GM19324 (cell line): ENCODE measurements at regions not wholly inside any gene's neighbourhood (a gene's known extent, or its start where the extent isn't known, plus 50 kb on each side); places are given as distances from the start of the nearest gene placed in this dataset.

ENCODE experiments used
- ATAC-seq: cut with Tn5 transposase; IDR thresholded peaks from one replicate; pipeline ENCODE4 v1.9.1; 2021; ENCODE audit warnings: mild to moderate bottlenecking, moderate library complexity; ENCODE audit not compliant: unreplicated experiment, low FRiP score

DNA sequence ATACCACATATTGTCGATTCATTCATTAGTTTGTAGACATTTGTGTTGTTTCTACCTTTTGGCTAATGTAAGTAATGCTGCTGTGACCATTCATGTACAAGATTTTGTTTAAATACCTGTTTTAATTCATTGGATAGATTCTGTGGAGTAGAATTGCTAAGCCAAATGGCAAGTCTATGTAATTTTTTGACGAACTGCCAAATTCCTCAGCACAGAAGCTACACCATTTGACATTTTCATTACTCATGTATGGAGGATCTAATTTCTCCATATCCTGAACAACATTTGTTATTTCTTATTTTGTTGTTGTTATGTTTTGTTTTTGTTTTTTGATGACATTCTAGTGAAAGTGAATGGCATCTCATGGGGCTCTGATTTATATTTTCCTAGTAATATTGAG lies 1351.3 kb upstream of the SORCS1 start:
- no peak for ATAC-seq

DNA sequence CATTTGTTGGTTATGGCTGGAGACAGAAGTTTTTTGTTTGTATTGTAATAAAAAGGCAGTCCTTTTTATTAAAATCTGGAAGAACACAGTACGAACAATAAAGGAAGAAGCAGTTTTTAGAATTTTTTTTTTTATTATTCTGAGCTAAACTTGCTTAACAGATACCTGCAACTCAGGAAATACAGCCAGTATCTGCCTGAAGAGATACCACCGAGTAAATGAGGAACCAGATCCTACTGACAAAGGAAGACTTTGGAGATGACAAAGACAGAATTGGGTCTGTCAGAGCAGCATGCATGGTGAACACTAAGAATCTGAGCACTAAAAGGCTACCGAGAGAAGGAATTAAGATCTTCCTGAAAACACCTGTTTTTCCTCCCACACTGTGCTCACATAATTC lies 1335.9 kb upstream of the SORCS1 start:
- no peak for ATAC-seq

- no peak for ATAC-seq
Measured at GRCh38 chr10:108496106-108496505, 1331.6 kb upstream of the SORCS1 start.

GRCh38 chr10:108490944-108491343 lies 1326.4 kb upstream of the SORCS1 start:
- no peak for ATAC-seq

DNA sequence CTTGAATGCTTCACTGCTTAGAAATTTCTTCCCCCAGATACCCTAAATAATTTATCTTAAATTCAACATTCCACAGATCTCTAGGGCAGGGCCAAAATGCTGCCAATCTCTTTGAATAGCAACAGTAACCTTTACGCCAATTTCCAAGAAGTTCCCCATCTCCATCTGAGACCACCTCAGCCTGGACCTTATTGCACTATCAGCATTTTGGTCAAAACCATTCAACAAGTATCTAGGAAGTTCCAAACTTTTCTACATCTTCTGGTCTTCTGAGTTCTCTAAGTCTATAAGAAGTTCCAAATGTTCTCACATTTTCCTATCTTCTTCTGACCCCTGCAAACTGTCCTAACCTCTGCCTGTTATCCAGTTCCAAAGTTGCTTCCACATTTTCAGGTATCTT lies 1306.9 kb upstream of the SORCS1 start:
- no peak for ATAC-seq

DNA sequence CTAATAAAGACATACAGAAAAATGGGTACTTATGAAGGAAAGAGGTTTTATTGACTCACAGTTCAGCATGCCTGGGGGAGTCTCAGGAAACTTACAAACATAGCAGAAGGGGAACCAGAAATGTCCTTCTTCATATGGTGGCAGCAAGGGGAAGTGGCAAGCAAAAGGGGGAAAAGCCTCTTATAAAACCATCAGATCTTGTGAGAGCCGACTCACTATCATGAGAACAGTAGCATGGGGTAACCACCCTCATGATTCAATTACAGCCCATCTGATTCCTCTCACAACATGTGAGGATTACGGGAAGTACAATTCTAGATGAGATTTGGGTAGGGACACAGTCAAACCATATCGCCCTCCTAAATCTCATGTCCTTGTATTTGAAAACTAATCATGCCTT lies 1305.4 kb upstream of the SORCS1 start:
- ATAC-seq: no peak

GRCh38 chr10:108465871-108466641 lies 1301.5 kb upstream of the SORCS1 start:
- no peak for ATAC-seq

GRCh38 chr10:108462005-108462404 lies 1297.5 kb upstream of the SORCS1 start:
- no peak for ATAC-seq

DNA sequence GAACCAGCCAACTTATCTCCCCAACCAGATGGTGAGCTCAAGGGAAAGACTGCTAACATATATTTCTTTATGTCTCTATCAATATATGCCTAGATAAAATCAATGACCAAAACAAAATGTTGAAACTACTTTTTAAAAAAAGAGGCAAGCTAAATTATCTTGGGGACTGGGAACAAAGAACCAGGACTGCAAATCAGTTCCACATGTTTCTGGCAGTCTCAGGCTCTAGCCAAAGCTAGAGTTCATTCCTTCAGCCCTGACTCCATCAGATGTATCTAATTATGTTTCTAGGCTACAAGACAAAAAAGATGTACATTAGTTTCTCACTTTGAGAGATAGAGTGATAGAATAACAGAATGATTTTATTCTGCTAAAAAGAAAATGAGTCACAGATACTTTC lies 1290.3 kb upstream of the SORCS1 start:
- no peak for ATAC-seq

DNA sequence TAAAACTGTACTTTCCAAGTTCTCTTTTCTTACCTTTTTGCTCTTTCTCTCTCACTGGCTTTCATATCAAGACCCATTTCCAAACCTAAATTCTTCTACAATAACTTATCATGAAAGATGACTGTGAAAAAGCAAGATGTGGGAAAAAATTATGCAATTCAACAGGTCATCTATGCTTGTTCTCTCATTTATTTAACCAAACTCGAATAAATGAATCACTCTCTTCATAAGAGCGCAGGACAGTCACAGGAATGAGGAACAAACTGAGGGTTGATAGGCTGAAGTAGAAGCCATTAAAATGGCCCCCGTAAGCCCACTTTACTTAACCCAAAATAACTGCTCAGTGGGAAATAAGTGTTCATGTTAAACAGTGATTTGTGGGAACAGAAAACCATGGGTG lies 1289.7 kb upstream of the SORCS1 start:
- ATAC-seq: no peak

DNA sequence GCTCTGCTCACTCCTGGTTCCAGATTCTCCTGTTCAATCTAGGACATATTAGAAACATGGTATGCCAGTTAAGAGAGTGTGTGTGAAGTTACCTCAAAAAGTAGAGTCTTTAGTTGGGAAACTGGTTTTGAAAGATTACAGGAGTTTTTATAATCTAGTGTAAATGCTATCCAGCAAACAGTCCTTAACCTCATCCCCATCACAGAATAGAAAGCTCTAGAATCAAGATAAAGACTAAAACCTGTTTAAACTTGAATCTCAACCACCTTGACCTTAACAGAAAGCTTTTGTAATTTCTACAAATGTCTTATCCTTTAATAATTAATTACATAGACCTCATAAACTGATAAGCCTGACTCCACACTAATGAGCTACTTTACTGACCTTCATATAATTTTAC lies 1288.7 kb upstream of the SORCS1 start:
- ATAC-seq: no peak

GRCh38 chr10:108452533-108452932 lies 1288.0 kb upstream of the SORCS1 start:
- ATAC-seq: no peak

DNA sequence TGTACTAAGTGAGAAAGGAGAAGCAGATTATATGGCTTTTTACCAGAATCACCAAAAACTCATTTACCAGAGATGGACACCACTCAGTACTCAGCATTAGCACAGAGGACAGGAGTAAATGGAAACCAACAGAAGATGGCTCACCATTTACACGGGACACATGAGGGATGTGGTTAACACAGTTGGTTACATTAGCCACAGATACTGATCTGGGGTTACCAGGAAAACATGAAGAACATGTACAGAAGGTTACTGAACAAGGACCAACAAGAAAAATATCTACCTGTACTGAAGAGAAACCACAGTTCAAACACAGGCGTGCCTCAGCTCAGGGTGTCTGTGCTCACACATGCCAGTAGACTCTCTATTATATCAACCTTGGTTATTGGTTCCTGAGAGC lies 1285.8 kb upstream of the SORCS1 start:
- no peak for ATAC-seq

- no peak for ATAC-seq
Measured at GRCh38 chr10:108445746-108446145, 1281.2 kb upstream of the SORCS1 start.

GRCh38 chr10:108443636-108444035 lies 1279.1 kb upstream of the SORCS1 start:
- ATAC-seq: peak; percentile 83

- no peak for ATAC-seq
Measured at GRCh38 chr10:108439397-108439796, 1274.9 kb upstream of the SORCS1 start.

DNA sequence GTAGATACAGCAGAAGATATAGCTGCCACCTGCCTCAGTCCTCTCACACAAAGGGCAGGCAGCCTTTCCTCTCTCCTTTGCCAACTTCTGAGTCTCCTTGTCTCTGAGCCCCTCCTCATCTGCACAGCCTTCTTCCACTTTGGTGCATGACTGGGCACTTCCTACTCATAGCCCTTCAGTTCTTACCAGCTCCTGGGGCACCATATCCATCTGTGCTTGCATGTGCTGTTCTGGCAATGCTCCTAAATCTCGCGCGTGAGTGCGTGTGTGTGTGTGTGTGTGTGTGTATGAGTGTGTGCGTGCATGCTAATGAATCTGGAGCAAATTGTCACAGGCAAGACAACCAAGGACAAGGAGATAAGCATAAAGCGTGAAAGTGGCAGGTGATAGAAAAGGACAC lies 1271.6 kb upstream of the SORCS1 start:
- ATAC-seq: no peak

DNA sequence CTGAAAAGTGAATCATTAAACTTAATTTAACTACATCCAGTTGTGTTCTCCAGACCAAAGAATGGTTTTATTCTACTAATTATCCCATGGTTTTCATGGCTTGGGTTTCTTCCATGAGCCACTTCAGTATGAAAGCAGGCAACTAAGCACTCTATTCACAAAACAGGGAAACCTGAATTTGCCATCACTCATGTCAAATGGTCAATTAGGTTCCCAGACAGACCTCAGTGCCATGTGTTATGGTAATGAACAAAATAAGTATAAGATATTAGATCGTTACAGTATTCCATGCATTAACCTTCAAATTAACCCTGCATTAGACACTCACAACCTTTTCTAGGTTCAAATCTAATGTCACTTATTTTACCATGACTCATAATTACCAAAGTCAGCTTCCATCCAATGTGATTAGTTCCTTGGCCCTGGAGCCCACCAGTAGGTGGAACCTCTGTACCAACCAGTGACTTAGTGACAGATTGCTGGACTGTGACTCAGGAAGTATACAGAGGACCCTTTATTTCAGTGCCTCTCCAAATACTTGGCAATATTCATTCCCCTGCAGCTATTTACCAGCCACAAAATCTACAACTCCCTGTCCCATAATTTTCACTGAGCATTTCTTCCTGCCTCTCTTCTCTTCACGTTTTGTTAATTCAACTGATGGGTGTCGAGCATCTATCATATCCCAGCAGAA lies 1270.2 kb upstream of the SORCS1 start:
- no peak for ATAC-seq

- no peak for ATAC-seq
Measured at GRCh38 chr10:108427146-108427545, 1262.6 kb upstream of the SORCS1 start.

DNA sequence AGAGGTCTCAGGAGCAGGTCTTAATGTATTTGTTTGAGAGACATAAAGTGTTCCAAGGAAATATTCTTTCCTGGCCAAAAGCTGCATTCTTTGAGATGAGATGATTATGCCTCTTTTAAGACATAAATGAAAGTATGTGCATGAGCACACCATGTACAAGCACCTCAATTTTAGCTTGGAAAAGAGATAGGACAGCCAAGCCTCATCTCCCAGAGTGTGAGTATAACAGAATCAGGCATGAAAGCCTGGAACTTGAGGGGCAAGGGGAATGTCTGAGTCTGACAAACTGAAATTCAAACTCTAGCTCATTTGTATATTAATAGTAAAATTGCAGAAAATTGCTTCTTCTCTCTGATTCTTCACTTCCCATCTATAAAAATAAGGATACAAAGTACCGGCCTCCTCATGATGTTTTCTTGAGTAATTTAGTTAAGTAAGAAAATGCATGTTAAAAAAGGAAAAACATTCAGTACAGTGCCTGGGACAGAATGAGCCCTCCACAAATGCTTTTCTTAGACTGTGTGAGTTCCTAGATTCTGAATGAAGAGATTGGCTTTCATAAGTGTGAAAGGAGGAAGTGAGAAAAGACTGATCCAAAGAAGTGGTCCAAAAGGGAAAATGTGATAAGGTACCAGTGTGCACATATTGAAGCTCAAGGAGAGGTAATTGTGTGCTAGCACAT lies 1260.9 kb upstream of the SORCS1 start:
- ATAC-seq: no peak

DNA sequence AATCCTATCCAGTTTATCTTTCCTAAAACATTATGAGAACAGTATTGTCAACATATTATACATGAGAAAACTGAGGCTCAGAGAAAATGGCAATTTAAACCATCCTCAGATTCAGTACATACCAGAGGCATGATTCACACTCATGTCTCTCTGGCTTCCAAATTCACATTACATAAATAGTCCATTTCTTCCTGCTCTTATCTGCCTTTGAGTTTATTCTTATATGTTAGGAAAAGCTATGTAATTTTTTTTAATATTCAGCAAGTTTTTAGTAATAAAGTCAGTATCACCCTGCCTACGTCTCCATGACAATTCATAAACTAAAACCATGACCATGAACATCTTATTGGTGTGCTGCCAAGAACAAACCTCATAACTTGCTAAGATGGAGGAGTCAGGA lies 1260.2 kb upstream of the SORCS1 start:
- no peak for ATAC-seq

DNA sequence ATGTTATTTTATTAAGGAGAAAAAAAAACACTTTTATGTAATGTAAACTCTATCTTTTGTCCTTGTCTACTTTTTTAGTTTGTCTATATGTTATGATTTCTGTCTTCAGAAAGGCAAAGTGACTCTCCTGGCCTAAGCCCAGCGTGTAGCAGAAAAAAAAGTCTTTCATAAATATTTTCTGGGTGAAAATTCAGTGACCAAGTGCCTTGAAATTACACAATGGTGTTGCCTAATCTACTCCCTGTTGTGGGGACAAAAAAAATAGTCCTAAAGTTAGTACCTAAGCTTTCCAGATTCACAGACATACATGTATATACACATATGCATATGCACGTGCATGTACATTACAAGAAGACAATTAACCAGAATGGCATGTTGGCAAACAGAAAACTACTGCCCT lies 1257.8 kb upstream of the SORCS1 start:
- no peak for ATAC-seq
